GM12873 (cell line): ENCODE measurements at regions not wholly inside any gene's neighbourhood (a gene's known extent, or its start where the extent isn't known, plus 50 kb on each side); places are given as distances from the start of the nearest gene placed in this dataset.

Experiments
- CTCF ChIP-seq: IDR thresholded peaks from 2 replicates; pipeline ENCODE4 v1.5.1; 2012; ENCODE audit warnings: low read depth, mild to moderate bottlenecking, moderate library complexity, low read length, control low read depth; ENCODE audit not compliant: insufficient read depth; ENCODE audit errors: missing control alignments

GRCh38 chr15:35186346-35186745, 101.3 kb upstream of the NANOGP8 start:
- no peak for TF ChIP-seq CTCF

GRCh38 chr15:35184646-35185045, 99.6 kb upstream of the NANOGP8 start:
- TF ChIP-seq CTCF, result no peak

GRCh38 chr15:35182841-35183479, 97.9 kb upstream of the NANOGP8 start:
- TF ChIP-seq CTCF, result no peak

- no peak for TF ChIP-seq CTCF
Measured at GRCh38 chr15:35181538-35181937, 96.4 kb upstream of the NANOGP8 start.

- TF ChIP-seq CTCF, result no peak
Measured at GRCh38 chr15:35179739-35180138, 94.6 kb upstream of the NANOGP8 start.

- no peak for TF ChIP-seq CTCF
Measured at GRCh38 chr15:35174948-35175347, 89.9 kb upstream of the NANOGP8 start.

- no peak for TF ChIP-seq CTCF
Measured at GRCh38 chr15:35173444-35174118, 88.5 kb upstream of the NANOGP8 start.
